ENCODE measurements at regions not wholly inside any gene's neighbourhood (a gene's known extent, or its start where the extent isn't known, plus 50 kb on each side); places are given as distances from the start of the nearest gene placed in this dataset.

GRCh38 chr2:17309741-17310339 lies 208.4 kb downstream of the RAD51AP2 start:
- TF ChIP-seq, protein P1, sequence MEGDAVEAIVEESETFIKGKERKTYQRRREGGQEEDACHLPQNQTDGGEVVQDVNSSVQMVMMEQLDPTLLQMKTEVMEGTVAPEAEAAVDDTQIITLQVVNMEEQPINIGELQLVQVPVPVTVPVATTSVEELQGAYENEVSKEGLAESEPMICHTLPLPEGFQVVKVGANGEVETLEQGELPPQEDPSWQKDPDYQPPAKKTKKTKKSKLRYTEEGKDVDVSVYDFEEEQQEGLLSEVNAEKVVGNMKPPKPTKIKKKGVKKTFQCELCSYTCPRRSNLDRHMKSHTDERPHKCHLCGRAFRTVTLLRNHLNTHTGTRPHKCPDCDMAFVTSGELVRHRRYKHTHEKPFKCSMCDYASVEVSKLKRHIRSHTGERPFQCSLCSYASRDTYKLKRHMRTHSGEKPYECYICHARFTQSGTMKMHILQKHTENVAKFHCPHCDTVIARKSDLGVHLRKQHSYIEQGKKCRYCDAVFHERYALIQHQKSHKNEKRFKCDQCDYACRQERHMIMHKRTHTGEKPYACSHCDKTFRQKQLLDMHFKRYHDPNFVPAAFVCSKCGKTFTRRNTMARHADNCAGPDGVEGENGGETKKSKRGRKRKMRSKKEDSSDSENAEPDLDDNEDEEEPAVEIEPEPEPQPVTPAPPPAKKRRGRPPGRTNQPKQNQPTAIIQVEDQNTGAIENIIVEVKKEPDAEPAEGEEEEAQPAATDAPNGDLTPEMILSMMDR (IDR thresholded peaks at IDR 0.05; ENCODE audit: insufficient read depth, low read length, poor library complexity, severe bottlenecking), result peak; percentile 47
- TF ChIP-seq EZH2phosphoT487 (conservative IDR thresholded peaks at IDR 0.05; ENCODE audit: low read length), result no peak

Data from SU-DHL-6 (cell line).